GM23338 (cell line): ENCODE measurements at regions not wholly inside any gene's neighbourhood (a gene's known extent, or its start where the extent isn't known, plus 50 kb on each side); places are given as distances from the start of the nearest gene placed in this dataset.

ENCODE experiments used
- ATAC-seq: fragments of 200-7000 bp; cut with Tn5 transposase; 3 replicates; pipeline ENCODE4 v1.9.1; 2020
- DNase-seq: peaks from one replicate; pipeline ENCODE4 v3.0.0-alpha.2; 2015; ENCODE audit warnings: low spot score
- H2AFZ ChIP-seq: fragments of 200-600 bp; sonication (generic); 2 replicates; pipeline ENCODE4 v1.8.0; 2016; ENCODE audit warnings: antibody characterized with exemption, mild to moderate bottlenecking, moderate library complexity
- H3F3A ChIP-seq: fragments of 200-600 bp; sonication (generic); replicated peaks from 2 replicates; pipeline ENCODE4 v1.8.0; 2017; ENCODE audit warnings: antibody characterized with exemption, mixed run types, low read depth
- H3K27ac ChIP-seq: fragments of 200-600 bp; sonication (generic); 2 replicates; pipeline ENCODE4 v1.6.1; 2016; ENCODE audit warnings: low read depth
- H3K27me3 ChIP-seq: fragments of 200-600 bp; sonication (generic); 2 replicates; pipeline ENCODE4 v1.8.0; 2016; ENCODE audit warnings: mild to moderate bottlenecking, mixed run types, moderate library complexity; ENCODE audit not compliant: insufficient read depth
- H3K36me3 ChIP-seq: fragments of 200-600 bp; sonication (generic); 2 replicates; pipeline ENCODE4 v1.8.0; 2016; ENCODE audit warnings: mild to moderate bottlenecking; ENCODE audit not compliant: insufficient read depth
- H3K4me1 ChIP-seq: fragments of 200-600 bp; sonication (generic); 2 replicates; pipeline ENCODE4 v1.8.0; 2016; ENCODE audit warnings: mild to moderate bottlenecking, moderate library complexity; ENCODE audit not compliant: insufficient read depth
- H3K4me2 ChIP-seq: fragments of 200-600 bp; sonication (generic); 2 replicates; pipeline ENCODE4 v1.7.1; 2017; ENCODE audit warnings: mixed run types
- H3K4me3 ChIP-seq: fragments of 200-600 bp; sonication (generic); 2 replicates; pipeline ENCODE4 v1.6.1; 2016; ENCODE audit warnings: mixed run types
- H3K79me2 ChIP-seq: fragments of 200-600 bp; sonication (generic); replicated peaks from 2 replicates; pipeline ENCODE4 v1.8.0; 2017; ENCODE audit warnings: mild to moderate bottlenecking; ENCODE audit not compliant: insufficient read depth
- H3K9me2 ChIP-seq: fragments of 200-600 bp; sonication (generic); 2 replicates; pipeline ENCODE4 v1.8.0; 2017; ENCODE audit not compliant: insufficient read depth
- H4K20me1 ChIP-seq: fragments of 200-600 bp; sonication (generic); replicated peaks from 2 replicates; pipeline ENCODE4 v1.8.0; 2017; ENCODE audit warnings: mild to moderate bottlenecking; ENCODE audit not compliant: insufficient read depth
- H3K27ac Mint-ChIP-seq: 2 replicates; pipeline ENCODE4 v1.8.0; 2020; ENCODE audit warnings: inconsistent platforms, mild to moderate bottlenecking, moderate library complexity, mixed read lengths
- H3K27me3 Mint-ChIP-seq: 3 replicates; pipeline ENCODE4 v1.8.0; 2022; ENCODE audit warnings: low read depth, mild to moderate bottlenecking, moderate library complexity, mixed read lengths, inconsistent platforms; ENCODE audit not compliant: insufficient read depth, poor library complexity
- H3K36me3 Mint-ChIP-seq: 3 replicates; pipeline ENCODE4 v1.8.0; 2021; ENCODE audit warnings: low read depth, mild to moderate bottlenecking, inconsistent platforms, moderate library complexity, mixed read lengths
- H3K4me1 Mint-ChIP-seq: 3 replicates; pipeline ENCODE4 v1.8.0; 2020; ENCODE audit warnings: mild to moderate bottlenecking, inconsistent platforms, mixed read lengths
- H3K4me3 Mint-ChIP-seq: 3 replicates; pipeline ENCODE4 v1.8.0; 2021; ENCODE audit warnings: moderate library complexity, mild to moderate bottlenecking, inconsistent platforms, mixed read lengths
- H3K9me3 Mint-ChIP-seq: 3 replicates; pipeline ENCODE4 v1.8.0; 2020; ENCODE audit warnings: moderate library complexity, mild to moderate bottlenecking, inconsistent platforms, mixed read lengths
- CREB1 ChIP-seq: fragments of 250-450 bp; sonication (Bioruptor Pico); IDR thresholded peaks from 2 replicates; pipeline ENCODE4 v1.5.0; 2020; ENCODE audit warnings: low read depth, mild to moderate bottlenecking, moderate library complexity
- CTCF ChIP-seq, 2 experiments: fragments of 200-600 bp in 1 of 2; sonication (generic) in 1 of 2; conservative IDR thresholded peaks; 2 replicates each; pipeline versions ENCODE4 v1.5.1 to v1.6.1; 2016 to 2017; ENCODE audit warnings: antibody characterized with exemption in 2 of 2, low read depth in 2 of 2, mild to moderate bottlenecking in 2 of 2, moderate library complexity in 1 of 2
- EZH2 ChIP-seq: fragments of 200-600 bp; sonication (generic); IDR thresholded peaks from one replicate; pipeline ENCODE4 v1.8.0; 2017; ENCODE audit warnings: antibody characterized with exemption, mild to moderate bottlenecking, low read depth; ENCODE audit not compliant: unreplicated experiment
- EZH2phosphoT487 ChIP-seq: fragments of 200-600 bp; sonication (generic); IDR thresholded peaks from one replicate; pipeline ENCODE4 v1.8.1; 2018; ENCODE audit warnings: antibody characterized with exemption; ENCODE audit not compliant: unreplicated experiment
- JUNB ChIP-seq: IDR thresholded peaks from one replicate; pipeline ENCODE4 v1.6.1; 2016; ENCODE audit warnings: antibody characterized with exemption; ENCODE audit not compliant: unreplicated experiment
- NANOG ChIP-seq: IDR thresholded peaks from 2 replicates; pipeline ENCODE4 v1.6.1; 2016; ENCODE audit warnings: antibody characterized with exemption, borderline replicate concordance
- POLR2AphosphoS5 ChIP-seq: IDR thresholded peaks from 2 replicates; pipeline ENCODE4 v1.6.1; 2016; ENCODE audit warnings: antibody characterized with exemption, low read depth
- STAT1 ChIP-seq: IDR thresholded peaks from one replicate; pipeline ENCODE4 v1.6.1; 2016; ENCODE audit warnings: antibody characterized with exemption; ENCODE audit not compliant: unreplicated experiment
- ZNF114 ChIP-seq: fragments of 250-450 bp; sonication (Bioruptor Pico); IDR thresholded peaks from 2 replicates; pipeline ENCODE4 v1.5.0; 2020; ENCODE audit warnings: mild to moderate bottlenecking, moderate library complexity
- ZNF331 ChIP-seq: fragments of 250-450 bp; sonication (Bioruptor Pico); IDR thresholded peaks from 2 replicates; pipeline ENCODE4 v1.5.0; 2020; ENCODE audit warnings: low read depth, mild to moderate bottlenecking, moderate library complexity
- TF ChIP-seq, protein P1 (sequence below): IDR thresholded peaks from 2 replicates; pipeline ENCODE4 v1.6.1; 2016; ENCODE audit warnings: antibody characterized with exemption
- TF ChIP-seq, protein P2 (sequence below): IDR thresholded peaks from one replicate; pipeline ENCODE4 v1.6.1; 2018; ENCODE audit warnings: antibody characterized with exemption; ENCODE audit not compliant: unreplicated experiment
- TF ChIP-seq, protein P3 (sequence below): fragments of 250-450 bp; sonication (Bioruptor Pico); IDR thresholded peaks from 2 replicates; pipeline ENCODE4 v1.5.0; 2020; ENCODE audit warnings: mild to moderate bottlenecking, moderate library complexity

DNA sequence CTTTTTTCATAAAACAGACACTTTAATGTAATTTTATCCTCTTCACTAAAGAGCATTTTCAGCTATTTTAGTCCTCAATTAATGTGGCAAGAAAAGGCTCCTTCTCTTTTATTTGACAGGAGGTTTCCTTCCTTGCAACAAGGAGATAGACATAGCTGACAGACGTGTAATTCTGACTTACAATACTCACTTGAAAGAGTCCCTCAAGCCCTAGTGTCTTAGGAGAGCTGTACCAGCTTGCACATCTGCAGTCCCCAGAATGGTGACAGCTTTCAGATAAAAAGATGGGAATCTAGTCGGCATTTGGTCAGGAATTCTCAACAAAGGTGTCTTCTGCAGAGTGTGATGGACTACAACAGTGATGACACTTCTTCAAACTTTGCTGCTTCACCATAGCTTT lies 603.7 kb upstream of the PTCHD4 start (continued):
- TF ChIP-seq CTCF (conservative IDR thresholded peaks at IDR 0.05; ENCODE audit: low read depth in 2 of 2) = no peak
- no peak for TF ChIP-seq POLR2AphosphoS5
- TF ChIP-seq ZNF114 = no peak
- no peak for TF ChIP-seq ZNF331 (CRISPR knock-in tag)
- no peak for TF ChIP-seq JUNB
- TF ChIP-seq, protein P1, sequence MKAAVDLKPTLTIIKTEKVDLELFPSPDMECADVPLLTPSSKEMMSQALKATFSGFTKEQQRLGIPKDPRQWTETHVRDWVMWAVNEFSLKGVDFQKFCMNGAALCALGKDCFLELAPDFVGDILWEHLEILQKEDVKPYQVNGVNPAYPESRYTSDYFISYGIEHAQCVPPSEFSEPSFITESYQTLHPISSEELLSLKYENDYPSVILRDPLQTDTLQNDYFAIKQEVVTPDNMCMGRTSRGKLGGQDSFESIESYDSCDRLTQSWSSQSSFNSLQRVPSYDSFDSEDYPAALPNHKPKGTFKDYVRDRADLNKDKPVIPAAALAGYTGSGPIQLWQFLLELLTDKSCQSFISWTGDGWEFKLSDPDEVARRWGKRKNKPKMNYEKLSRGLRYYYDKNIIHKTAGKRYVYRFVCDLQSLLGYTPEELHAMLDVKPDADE = no peak
- TF ChIP-seq EZH2phosphoT487 = no peak
- TF ChIP-seq STAT1 = no peak

DNA sequence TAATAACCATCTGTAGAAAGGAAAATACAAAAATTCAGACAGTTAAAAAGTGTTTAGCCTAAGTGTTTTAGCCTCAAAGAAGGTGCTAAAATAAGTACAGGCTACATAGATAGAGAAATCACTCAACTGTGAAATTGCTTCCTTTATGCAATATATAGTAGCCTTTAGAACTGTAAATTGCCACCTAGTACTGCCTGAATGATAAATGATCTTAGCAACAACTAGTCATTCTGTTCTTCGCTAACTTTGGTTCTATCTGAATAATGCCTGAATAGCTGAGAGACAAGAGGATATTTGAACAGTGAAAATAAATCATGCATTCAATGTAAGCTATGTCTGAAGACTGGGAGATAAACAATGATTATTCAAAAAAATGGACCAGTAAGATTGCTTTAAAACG lies 603.3 kb upstream of the PTCHD4 start:
- Mint-ChIP-seq H3K27me3 (no peaks in the 10 kb centered on the region), H3K9me3 (no peaks in the 10 kb centered on the region), H3K4me1 (no peaks in the 10 kb centered on the region), H3K36me3 (no peaks in the 10 kb centered on the region), H3K27ac (no peak overlapping the region), H3K4me3 (no peak overlapping the region)
- no peak for DNase-seq
- no peaks in the 10 kb centered on the region for H3K4me1 ChIP-seq
- no peak for ATAC-seq
- no peak overlapping the region for H3K27ac ChIP-seq
- H3K4me2 ChIP-seq = no peak overlapping the region
- no peaks in the 10 kb centered on the region for H3F3A ChIP-seq
- H3K27me3 ChIP-seq = no peaks in the 10 kb centered on the region
- H3K4me3 ChIP-seq = no peak overlapping the region
- H3K79me2 ChIP-seq = no peaks in the 10 kb centered on the region
- H3K36me3 ChIP-seq = no peaks in the 10 kb centered on the region
- no peaks in the 10 kb centered on the region for H3K9me2 ChIP-seq
- H2AFZ ChIP-seq = no peak overlapping the region
- no peaks in the 10 kb centered on the region for H4K20me1 ChIP-seq
- no peak for TF ChIP-seq CREB1 (CRISPR knock-in tag)
- TF ChIP-seq NANOG = no peak
- TF ChIP-seq, protein P2, sequence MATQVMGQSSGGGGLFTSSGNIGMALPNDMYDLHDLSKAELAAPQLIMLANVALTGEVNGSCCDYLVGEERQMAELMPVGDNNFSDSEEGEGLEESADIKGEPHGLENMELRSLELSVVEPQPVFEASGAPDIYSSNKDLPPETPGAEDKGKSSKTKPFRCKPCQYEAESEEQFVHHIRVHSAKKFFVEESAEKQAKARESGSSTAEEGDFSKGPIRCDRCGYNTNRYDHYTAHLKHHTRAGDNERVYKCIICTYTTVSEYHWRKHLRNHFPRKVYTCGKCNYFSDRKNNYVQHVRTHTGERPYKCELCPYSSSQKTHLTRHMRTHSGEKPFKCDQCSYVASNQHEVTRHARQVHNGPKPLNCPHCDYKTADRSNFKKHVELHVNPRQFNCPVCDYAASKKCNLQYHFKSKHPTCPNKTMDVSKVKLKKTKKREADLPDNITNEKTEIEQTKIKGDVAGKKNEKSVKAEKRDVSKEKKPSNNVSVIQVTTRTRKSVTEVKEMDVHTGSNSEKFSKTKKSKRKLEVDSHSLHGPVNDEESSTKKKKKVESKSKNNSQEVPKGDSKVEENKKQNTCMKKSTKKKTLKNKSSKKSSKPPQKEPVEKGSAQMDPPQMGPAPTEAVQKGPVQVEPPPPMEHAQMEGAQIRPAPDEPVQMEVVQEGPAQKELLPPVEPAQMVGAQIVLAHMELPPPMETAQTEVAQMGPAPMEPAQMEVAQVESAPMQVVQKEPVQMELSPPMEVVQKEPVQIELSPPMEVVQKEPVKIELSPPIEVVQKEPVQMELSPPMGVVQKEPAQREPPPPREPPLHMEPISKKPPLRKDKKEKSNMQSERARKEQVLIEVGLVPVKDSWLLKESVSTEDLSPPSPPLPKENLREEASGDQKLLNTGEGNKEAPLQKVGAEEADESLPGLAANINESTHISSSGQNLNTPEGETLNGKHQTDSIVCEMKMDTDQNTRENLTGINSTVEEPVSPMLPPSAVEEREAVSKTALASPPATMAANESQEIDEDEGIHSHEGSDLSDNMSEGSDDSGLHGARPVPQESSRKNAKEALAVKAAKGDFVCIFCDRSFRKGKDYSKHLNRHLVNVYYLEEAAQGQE = no peak
- no peak for TF ChIP-seq EZH2
- TF ChIP-seq, protein P3, sequence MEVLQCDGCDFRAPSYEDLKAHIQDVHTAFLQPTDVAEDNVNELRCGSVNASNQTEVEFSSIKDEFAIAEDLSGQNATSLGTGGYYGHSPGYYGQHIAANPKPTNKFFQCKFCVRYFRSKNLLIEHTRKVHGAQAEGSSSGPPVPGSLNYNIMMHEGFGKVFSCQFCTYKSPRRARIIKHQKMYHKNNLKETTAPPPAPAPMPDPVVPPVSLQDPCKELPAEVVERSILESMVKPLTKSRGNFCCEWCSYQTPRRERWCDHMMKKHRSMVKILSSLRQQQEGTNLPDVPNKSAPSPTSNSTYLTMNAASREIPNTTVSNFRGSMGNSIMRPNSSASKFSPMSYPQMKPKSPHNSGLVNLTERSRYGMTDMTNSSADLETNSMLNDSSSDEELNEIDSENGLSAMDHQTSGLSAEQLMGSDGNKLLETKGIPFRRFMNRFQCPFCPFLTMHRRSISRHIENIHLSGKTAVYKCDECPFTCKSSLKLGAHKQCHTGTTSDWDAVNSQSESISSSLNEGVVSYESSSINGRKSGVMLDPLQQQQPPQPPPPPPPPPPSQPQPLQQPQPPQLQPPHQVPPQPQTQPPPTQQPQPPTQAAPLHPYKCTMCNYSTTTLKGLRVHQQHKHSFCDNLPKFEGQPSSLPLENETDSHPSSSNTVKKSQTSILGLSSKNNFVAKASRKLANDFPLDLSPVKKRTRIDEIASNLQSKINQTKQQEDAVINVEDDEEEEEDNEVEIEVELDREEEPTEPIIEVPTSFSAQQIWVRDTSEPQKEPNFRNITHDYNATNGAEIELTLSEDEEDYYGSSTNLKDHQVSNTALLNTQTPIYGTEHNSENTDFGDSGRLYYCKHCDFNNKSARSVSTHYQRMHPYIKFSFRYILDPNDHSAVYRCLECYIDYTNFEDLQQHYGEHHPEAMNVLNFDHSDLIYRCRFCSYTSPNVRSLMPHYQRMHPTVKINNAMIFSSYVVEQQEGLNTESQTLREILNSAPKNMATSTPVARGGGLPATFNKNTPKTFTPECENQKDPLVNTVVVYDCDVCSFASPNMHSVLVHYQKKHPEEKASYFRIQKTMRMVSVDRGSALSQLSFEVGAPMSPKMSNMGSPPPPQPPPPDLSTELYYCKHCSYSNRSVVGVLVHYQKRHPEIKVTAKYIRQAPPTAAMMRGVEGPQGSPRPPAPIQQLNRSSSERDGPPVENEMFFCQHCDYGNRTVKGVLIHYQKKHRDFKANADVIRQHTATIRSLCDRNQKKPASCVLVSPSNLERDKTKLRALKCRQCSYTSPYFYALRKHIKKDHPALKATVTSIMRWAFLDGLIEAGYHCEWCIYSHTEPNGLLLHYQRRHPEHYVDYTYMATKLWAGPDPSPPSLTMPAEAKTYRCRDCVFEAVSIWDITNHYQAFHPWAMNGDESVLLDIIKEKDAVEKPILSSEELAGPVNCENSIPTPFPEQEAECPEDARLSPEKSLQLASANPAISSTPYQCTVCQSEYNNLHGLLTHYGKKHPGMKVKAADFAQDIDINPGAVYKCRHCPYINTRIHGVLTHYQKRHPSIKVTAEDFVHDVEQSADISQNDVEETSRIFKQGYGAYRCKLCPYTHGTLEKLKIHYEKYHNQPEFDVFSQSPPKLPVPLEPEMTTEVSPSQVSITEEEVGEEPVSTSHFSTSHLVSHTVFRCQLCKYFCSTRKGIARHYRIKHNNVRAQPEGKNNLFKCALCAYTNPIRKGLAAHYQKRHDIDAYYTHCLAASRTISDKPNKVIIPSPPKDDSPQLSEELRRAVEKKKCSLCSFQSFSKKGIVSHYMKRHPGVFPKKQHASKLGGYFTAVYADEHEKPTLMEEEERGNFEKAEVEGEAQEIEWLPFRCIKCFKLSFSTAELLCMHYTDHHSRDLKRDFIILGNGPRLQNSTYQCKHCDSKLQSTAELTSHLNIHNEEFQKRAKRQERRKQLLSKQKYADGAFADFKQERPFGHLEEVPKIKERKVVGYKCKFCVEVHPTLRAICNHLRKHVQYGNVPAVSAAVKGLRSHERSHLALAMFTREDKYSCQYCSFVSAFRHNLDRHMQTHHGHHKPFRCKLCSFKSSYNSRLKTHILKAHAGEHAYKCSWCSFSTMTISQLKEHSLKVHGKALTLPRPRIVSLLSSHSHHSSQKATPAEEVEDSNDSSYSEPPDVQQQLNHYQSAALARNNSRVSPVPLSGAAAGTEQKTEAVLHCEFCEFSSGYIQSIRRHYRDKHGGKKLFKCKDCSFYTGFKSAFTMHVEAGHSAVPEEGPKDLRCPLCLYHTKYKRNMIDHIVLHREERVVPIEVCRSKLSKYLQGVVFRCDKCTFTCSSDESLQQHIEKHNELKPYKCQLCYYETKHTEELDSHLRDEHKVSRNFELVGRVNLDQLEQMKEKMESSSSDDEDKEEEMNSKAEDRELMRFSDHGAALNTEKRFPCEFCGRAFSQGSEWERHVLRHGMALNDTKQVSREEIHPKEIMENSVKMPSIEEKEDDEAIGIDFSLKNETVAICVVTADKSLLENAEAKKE (CRISPR knock-in tag) = no peak
- TF ChIP-seq ZNF114 = no peak
- TF ChIP-seq, protein P1 = no peak
- no peak for TF ChIP-seq JUNB
